ENCODE measurements at regions not wholly inside any gene's neighbourhood (a gene's known extent, or its start where the extent isn't known, plus 50 kb on each side); places are given as distances from the start of the nearest gene placed in this dataset.

DNA sequence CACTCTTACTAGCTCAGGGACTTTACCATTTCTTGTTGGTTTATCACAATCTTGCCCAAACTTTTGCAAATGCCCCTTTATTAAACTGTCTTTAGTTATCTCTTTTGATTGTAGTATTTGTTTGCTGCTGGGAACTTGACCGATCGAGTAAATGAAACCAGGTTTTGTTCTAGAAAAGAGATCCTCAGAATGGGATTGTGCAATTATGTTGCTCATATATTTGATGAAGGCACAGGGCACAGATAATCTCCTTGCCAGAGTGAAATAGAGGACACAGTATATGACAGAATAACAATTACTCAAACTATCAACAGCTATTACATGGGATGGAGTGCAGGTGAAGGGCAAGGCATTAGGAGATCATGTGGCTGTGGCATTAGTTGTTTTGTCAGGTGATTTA is 216.6 kb upstream of the RASGRP1 start:
- H3K9me3 ChIP-seq (ENCODE audit: control insufficient read depth, insufficient read depth, low read length): no peaks in the 10 kb centered on the region
- no peaks in the 10 kb centered on the region for H3K79me2 ChIP-seq (ENCODE audit: control insufficient read depth, low read length)
- H3K9me2 ChIP-seq (replicated peaks; ENCODE audit: control insufficient read depth, low read length): no peaks in the 10 kb centered on the region
- H3K27me3 ChIP-seq (ENCODE audit: control insufficient read depth, low read length): no peaks in the 10 kb centered on the region
- TF ChIP-seq, protein P1, sequence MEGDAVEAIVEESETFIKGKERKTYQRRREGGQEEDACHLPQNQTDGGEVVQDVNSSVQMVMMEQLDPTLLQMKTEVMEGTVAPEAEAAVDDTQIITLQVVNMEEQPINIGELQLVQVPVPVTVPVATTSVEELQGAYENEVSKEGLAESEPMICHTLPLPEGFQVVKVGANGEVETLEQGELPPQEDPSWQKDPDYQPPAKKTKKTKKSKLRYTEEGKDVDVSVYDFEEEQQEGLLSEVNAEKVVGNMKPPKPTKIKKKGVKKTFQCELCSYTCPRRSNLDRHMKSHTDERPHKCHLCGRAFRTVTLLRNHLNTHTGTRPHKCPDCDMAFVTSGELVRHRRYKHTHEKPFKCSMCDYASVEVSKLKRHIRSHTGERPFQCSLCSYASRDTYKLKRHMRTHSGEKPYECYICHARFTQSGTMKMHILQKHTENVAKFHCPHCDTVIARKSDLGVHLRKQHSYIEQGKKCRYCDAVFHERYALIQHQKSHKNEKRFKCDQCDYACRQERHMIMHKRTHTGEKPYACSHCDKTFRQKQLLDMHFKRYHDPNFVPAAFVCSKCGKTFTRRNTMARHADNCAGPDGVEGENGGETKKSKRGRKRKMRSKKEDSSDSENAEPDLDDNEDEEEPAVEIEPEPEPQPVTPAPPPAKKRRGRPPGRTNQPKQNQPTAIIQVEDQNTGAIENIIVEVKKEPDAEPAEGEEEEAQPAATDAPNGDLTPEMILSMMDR (IDR thresholded peaks at IDR 0.05; ENCODE audit: low read depth, low read length, poor library complexity, severe bottlenecking): no peak
- TF ChIP-seq EZH2phosphoT487 (IDR thresholded peaks at IDR 0.05; ENCODE audit: borderline replicate concordance, low read length): no peak
- H4K20me1 ChIP-seq (ENCODE audit: control insufficient read depth, insufficient read depth, low read depth, low read length): no peaks in the 10 kb centered on the region
- H3K4me2 ChIP-seq (ENCODE audit: low read length): no peak overlapping the region
- H3K4me1 ChIP-seq (ENCODE audit: control insufficient read depth, low read length): no peaks in the 10 kb centered on the region
- no peaks in the 10 kb centered on the region for H3K36me3 ChIP-seq (ENCODE audit: control insufficient read depth, low read length)
- no peak overlapping the region for H3K27ac ChIP-seq (ENCODE audit: low read depth, low read length)
- no peak overlapping the region for H3K4me3 ChIP-seq (ENCODE audit: low read length)
- no peaks in the 10 kb centered on the region for H3F3A ChIP-seq (ENCODE audit: control insufficient read depth, insufficient read depth)

DNA sequence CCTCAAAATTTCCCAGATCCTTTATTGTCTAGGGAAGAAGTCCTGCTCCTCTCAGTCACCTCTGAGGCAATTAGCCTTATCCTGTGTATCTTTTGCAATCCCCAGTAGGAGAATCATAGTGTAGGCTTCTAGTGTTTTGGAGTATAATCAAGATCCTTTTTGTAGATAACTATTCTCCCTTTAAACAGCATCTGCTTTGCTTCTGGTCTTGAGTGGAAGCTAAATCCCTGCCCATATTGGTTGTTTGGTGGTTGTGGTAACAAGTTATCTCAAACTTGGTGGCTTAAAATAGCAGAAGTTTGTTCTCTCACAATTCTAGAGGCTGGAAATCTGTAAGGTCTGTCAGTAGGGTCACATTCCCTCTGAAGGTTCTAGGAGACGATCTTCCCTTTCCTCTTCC is 217.5 kb upstream of the RASGRP1 start:
- no peaks in the 10 kb centered on the region for H3K27me3 ChIP-seq (ENCODE audit: control insufficient read depth, low read length)
- H3F3A ChIP-seq (ENCODE audit: control insufficient read depth, insufficient read depth): no peaks in the 10 kb centered on the region
- H3K4me1 ChIP-seq (ENCODE audit: control insufficient read depth, low read length): no peaks in the 10 kb centered on the region
- no peak overlapping the region for H3K4me3 ChIP-seq (ENCODE audit: low read length)
- H4K20me1 ChIP-seq (ENCODE audit: control insufficient read depth, insufficient read depth, low read depth, low read length): no peaks in the 10 kb centered on the region
- H3K4me2 ChIP-seq (ENCODE audit: low read length): no peak overlapping the region
- TF ChIP-seq EZH2phosphoT487 (IDR thresholded peaks at IDR 0.05; ENCODE audit: borderline replicate concordance, low read length): no peak
- TF ChIP-seq, protein P1 (IDR thresholded peaks at IDR 0.05; ENCODE audit: low read depth, low read length, poor library complexity, severe bottlenecking): no peak
- no peaks in the 10 kb centered on the region for H3K36me3 ChIP-seq (ENCODE audit: control insufficient read depth, low read length)
- H3K9me3 ChIP-seq (ENCODE audit: control insufficient read depth, insufficient read depth, low read length): no peaks in the 10 kb centered on the region
- H3K9me2 ChIP-seq (replicated peaks; ENCODE audit: control insufficient read depth, low read length): no peaks in the 10 kb centered on the region
- no peak overlapping the region for H3K27ac ChIP-seq (ENCODE audit: low read depth, low read length)
- H3K79me2 ChIP-seq (ENCODE audit: control insufficient read depth, low read length): no peaks in the 10 kb centered on the region

DNA sequence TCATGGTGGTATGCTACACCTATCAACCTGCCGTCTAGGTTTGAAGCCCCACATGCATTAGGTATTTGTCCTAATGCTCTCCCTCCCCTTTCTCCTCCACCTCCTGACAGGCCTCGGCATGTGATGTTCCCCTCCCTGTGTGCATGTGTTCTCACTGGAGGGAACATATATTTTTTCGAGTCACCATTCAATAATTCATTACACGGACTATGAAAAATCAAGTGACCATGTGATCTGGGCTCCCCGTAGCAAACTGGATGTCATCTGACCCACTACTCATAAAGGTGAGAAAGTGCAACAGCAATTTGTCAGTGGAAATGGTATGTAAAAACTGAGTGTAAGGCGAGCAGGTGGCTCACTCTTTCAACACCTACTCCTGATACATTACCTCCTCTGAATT is 224.3 kb upstream of the RASGRP1 start:
- no peak overlapping the region for H3K4me2 ChIP-seq (ENCODE audit: low read length)
- no peak overlapping the region for H3K27ac ChIP-seq (ENCODE audit: low read depth, low read length)
- TF ChIP-seq EZH2phosphoT487 (IDR thresholded peaks at IDR 0.05; ENCODE audit: borderline replicate concordance, low read length): no peak
- TF ChIP-seq, protein P1 (IDR thresholded peaks at IDR 0.05; ENCODE audit: low read depth, low read length, poor library complexity, severe bottlenecking): no peak
- H3K36me3 ChIP-seq (ENCODE audit: control insufficient read depth, low read length): no peaks in the 10 kb centered on the region
- H4K20me1 ChIP-seq (ENCODE audit: control insufficient read depth, insufficient read depth, low read depth, low read length): no peaks in the 10 kb centered on the region
- H3K79me2 ChIP-seq (ENCODE audit: control insufficient read depth, low read length): no peaks in the 10 kb centered on the region
- no peaks in the 10 kb centered on the region for H3K4me1 ChIP-seq (ENCODE audit: control insufficient read depth, low read length)
- no peaks in the 10 kb centered on the region for H3K27me3 ChIP-seq (ENCODE audit: control insufficient read depth, low read length)
- no peak overlapping the region for H3K4me3 ChIP-seq (ENCODE audit: low read length)
- H3K9me2 ChIP-seq (replicated peaks; ENCODE audit: control insufficient read depth, low read length): no peaks in the 10 kb centered on the region
- no peaks in the 10 kb centered on the region for H3K9me3 ChIP-seq (ENCODE audit: control insufficient read depth, insufficient read depth, low read length)
- no peaks in the 10 kb centered on the region for H3F3A ChIP-seq (ENCODE audit: control insufficient read depth, insufficient read depth)

DNA sequence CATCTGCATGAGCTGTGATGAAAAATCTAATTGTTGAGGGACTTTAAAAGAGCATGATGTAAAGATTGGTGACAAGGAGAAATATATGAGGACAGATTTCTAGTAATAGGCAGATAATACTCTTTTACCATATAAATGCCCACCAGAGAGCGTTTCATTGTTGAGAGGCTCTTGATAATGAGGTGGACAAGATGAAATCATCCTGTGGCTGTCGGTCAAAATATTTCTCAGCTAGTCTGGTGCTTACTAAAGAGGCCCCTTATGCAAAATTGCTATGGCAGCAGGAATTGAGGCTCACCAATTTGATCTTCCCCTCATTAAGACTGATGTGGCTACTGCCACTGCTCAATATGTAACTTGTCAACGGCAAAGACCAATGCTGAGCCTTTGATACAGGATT is 225.0 kb upstream of the RASGRP1 start:
- Histone ChIP-seq H3K4me2 (ENCODE audit: low read length) (no peak overlapping the region), H3K27me3 (ENCODE audit: control insufficient read depth, low read length) (no peaks in the 10 kb centered on the region), H3K79me2 (ENCODE audit: control insufficient read depth, low read length) (no peaks in the 10 kb centered on the region), H3K9me2 (replicated peaks; ENCODE audit: control insufficient read depth, low read length) (no peaks in the 10 kb centered on the region), H3K27ac (ENCODE audit: low read depth, low read length) (no peak overlapping the region), H4K20me1 (ENCODE audit: control insufficient read depth, insufficient read depth, low read depth, low read length) (no peaks in the 10 kb centered on the region), H3K36me3 (ENCODE audit: control insufficient read depth, low read length) (no peaks in the 10 kb centered on the region), H3K4me1 (ENCODE audit: control insufficient read depth, low read length) (no peaks in the 10 kb centered on the region), H3F3A (ENCODE audit: control insufficient read depth, insufficient read depth) (no peaks in the 10 kb centered on the region), H3K9me3 (ENCODE audit: control insufficient read depth, insufficient read depth, low read length) (no peaks in the 10 kb centered on the region), H3K4me3 (ENCODE audit: low read length) (no peak overlapping the region)
- TF ChIP-seq, protein P1 (IDR thresholded peaks at IDR 0.05; ENCODE audit: low read depth, low read length, poor library complexity, severe bottlenecking): no peak
- TF ChIP-seq EZH2phosphoT487 (IDR thresholded peaks at IDR 0.05; ENCODE audit: borderline replicate concordance, low read length): no peak
